ENCODE measurements at regions not wholly inside any gene's neighbourhood (a gene's known extent, or its start where the extent isn't known, plus 50 kb on each side); places are given as distances from the start of the nearest gene placed in this dataset.

- Histone ChIP-seq H3K4me3 (ENCODE audit: control insufficient read depth in 2 of 3, extremely low read depth in 1 of 3, insufficient read depth in 2 of 3, low read depth in 1 of 3, low read length in 3 of 3) (no peak overlapping the region), H3K36me3 (ENCODE audit: control insufficient read depth in 2 of 2, extremely low read depth in 1 of 2, insufficient read depth in 2 of 2, low read length in 2 of 2) (no peaks in the 10 kb centered on the region), H2AFZ (ENCODE audit: control insufficient read depth, low read length) (no peak overlapping the region), H3K4me2 (ENCODE audit: control insufficient read depth, extremely low read depth, insufficient read depth, low read depth, low read length) (no peak overlapping the region), H3K9me3 (ENCODE audit: control insufficient read depth, low read depth, low read length) (no peaks in the 10 kb centered on the region), H3K27me3 (ENCODE audit: control insufficient read depth, extremely low read depth, insufficient read depth, low read length) (no peaks in the 10 kb centered on the region), H3K4me1 (ENCODE audit: control insufficient read depth, extremely low read depth, insufficient read depth, low read length) (no peaks in the 10 kb centered on the region), H3K9ac (ENCODE audit: control insufficient read depth, extremely low read depth, insufficient read depth, low read length) (no peak overlapping the region), H3K27ac (ENCODE audit: control insufficient read depth, insufficient read depth, low read length) (no peak overlapping the region), H3K9me1 (ENCODE audit: control insufficient read depth, extremely low read depth, insufficient read depth, low read length) (no peaks in the 10 kb centered on the region), H3K79me2 (ENCODE audit: control insufficient read depth, insufficient read depth, low read length) (no peaks in the 10 kb centered on the region), H4K20me1 (ENCODE audit: control insufficient read depth, extremely low read depth, insufficient read depth, low read length) (no peaks in the 10 kb centered on the region)
- FAIRE-seq (no peak), DNase-seq (ENCODE audit: low read depth, low spot score) (no peak)
- dilution Hi-C loops (cut with MboI; ENCODE audit: extremely low pct_ligation_motif_present, low sequenced_read_pairs): no loop called here
- no peak for TF ChIP-seq CTCF (optimal IDR thresholded peaks at IDR 0.05 in 1 of 3, IDR thresholded peaks at IDR 0.05 in 1 of 3, conservative IDR thresholded peaks at IDR 0.05 in 1 of 3; ENCODE audit: extremely low read depth in 1 of 3, insufficient read depth in 2 of 3, low read length in 3 of 3)
- no peak for TF ChIP-seq EZH2 (IDR thresholded peaks at IDR 0.05; ENCODE audit: low read length)
Measured at GRCh38 chr12:23169012-23169695, 544.2 kb downstream of the ETNK1 start.

GRCh38 chr12:23169696-23170013 is 544.7 kb downstream of the ETNK1 start:
- no peak overlapping the region for H3K9ac ChIP-seq (ENCODE audit: control insufficient read depth, extremely low read depth, insufficient read depth, low read length)

More at GRCh38 chr12:23169696-23170013, 544.7 kb downstream of the ETNK1 start:
- dilution Hi-C loops (cut with MboI; ENCODE audit: extremely low pct_ligation_motif_present, low sequenced_read_pairs): no loop called here
- Histone ChIP-seq H3K4me3 (ENCODE audit: control insufficient read depth in 2 of 3, extremely low read depth in 1 of 3, insufficient read depth in 2 of 3, low read depth in 1 of 3, low read length in 3 of 3) (no peak overlapping the region), H3K27ac (ENCODE audit: control insufficient read depth, insufficient read depth, low read length) (no peak overlapping the region), H3K27me3 (ENCODE audit: control insufficient read depth, extremely low read depth, insufficient read depth, low read length) (no peaks in the 10 kb centered on the region), H3K4me2 (ENCODE audit: control insufficient read depth, extremely low read depth, insufficient read depth, low read depth, low read length) (no peak overlapping the region), H3K79me2 (ENCODE audit: control insufficient read depth, insufficient read depth, low read length) (no peaks in the 10 kb centered on the region), H4K20me1 (ENCODE audit: control insufficient read depth, extremely low read depth, insufficient read depth, low read length) (no peaks in the 10 kb centered on the region), H2AFZ (ENCODE audit: control insufficient read depth, low read length) (no peak overlapping the region), H3K36me3 (ENCODE audit: control insufficient read depth in 2 of 2, extremely low read depth in 1 of 2, insufficient read depth in 2 of 2, low read length in 2 of 2) (no peaks in the 10 kb centered on the region), H3K9me1 (ENCODE audit: control insufficient read depth, extremely low read depth, insufficient read depth, low read length) (no peaks in the 10 kb centered on the region), H3K4me1 (ENCODE audit: control insufficient read depth, extremely low read depth, insufficient read depth, low read length) (no peaks in the 10 kb centered on the region), H3K9me3 (ENCODE audit: control insufficient read depth, low read depth, low read length) (no peaks in the 10 kb centered on the region)
- no peak for FAIRE-seq
- no peak for TF ChIP-seq CTCF (optimal IDR thresholded peaks at IDR 0.05 in 1 of 3, IDR thresholded peaks at IDR 0.05 in 1 of 3, conservative IDR thresholded peaks at IDR 0.05 in 1 of 3; ENCODE audit: extremely low read depth in 1 of 3, insufficient read depth in 2 of 3, low read length in 3 of 3)
- no peak for TF ChIP-seq EZH2 (IDR thresholded peaks at IDR 0.05; ENCODE audit: low read length)
- DNase-seq (ENCODE audit: low read depth, low spot score): no peak

All from keratinocyte (primary cell).